ENCODE measurements at regions not wholly inside any gene's neighbourhood (a gene's known extent, or its start where the extent isn't known, plus 50 kb on each side); places are given as distances from the start of the nearest gene placed in this dataset.

DNA sequence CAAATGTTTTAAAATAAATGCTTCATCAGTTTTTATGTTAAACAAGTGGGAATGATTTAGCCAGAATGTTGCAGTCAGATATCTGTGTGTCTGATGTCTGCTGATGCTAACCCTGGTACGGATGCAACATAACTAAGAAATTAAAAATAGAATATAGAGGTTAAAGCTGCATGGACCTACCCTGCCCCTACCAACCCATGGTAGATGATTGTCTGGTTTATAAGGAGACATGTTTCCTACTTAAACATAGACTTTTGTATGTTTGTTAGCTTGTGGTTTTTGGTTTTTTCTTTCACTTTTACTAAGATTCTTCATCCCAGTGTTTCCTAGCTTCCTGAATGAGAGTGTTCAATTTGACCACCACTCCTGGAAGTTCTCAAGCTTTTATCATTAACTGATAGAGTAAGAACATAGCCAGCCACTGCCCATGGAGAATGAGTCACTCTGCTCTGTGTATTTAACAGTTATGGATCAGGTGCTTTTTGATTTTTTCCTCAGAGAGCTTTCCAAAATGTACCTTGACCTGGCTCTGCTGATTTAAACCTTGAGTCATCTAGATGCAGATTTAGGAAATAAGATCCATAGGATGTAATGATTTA is 70.7 kb upstream of the VEPH1 start:
- no peak for DNase-seq

DNA sequence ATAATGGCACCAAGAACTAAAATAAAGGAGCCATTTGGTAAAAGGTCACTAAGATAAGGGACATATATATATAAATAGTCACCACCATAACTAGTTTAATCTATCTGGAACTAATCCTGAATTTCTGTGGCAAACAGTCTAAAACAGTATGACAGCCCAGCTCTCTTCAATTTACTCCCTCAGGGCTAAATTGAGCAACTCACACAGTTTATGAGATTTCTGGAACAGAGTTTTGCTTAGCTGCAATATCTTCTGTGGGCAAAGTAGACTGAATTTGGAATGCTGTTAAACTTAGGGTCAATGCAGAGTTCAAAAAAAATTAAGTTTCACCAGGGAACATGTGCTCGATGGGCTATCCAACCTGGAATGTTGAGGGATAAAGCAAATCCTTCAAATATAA is 70.1 kb upstream of the VEPH1 start:
- DNase-seq, result no peak

DNA sequence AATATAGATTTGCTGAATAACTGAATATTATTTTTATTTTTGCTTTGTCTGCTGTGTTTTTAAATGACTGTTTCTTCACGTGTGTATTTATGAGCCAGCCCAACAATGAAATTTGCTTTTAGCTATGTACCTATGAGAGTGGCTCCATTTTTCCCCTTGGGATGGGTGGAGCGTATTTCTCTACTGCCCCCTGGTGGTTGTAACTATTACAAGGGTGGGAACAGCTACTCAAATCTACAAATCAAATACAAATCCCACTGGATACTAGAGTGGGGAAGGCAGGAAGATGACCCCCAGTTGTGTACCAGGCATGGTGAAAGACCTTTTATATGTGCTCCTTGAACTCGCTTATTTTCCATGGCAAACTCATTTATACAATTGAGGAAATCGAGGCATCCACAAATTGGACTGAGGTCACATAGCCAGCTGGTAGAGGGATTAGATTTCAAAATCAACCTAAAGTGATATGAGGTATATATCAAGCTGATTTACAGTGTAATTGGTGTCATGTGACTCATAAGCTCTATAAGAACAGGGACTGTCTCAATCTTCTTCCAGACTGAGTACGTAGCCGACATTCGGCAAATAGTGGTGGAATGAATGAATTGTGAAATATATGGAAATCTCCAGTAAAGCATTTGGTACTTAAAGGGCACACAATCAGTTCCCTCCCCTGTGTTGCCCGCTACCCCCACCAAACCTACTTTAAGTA is 69.5 kb upstream of the VEPH1 start:
- peak; percentile 44 for DNase-seq

DNA sequence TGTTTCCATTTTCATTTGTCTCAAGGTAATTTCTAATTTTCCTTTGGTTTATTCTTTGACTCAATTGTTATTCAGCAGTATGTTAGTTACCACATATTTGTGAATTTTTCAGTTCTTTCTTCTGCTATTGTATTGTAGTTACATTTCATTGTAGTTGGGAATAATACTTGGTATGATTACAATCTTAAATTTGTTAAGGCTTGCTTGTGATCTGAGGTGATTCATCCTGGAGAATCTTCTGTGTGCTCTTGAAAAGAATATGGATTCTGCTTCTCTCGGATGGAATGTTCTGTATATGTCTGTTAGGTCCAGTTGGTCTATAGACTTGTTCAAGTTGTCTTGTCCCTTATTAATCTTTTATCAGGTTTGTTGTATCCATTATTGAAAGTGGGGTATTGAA is 63.4 kb upstream of the VEPH1 start:
- DNase-seq, result no peak

DNA sequence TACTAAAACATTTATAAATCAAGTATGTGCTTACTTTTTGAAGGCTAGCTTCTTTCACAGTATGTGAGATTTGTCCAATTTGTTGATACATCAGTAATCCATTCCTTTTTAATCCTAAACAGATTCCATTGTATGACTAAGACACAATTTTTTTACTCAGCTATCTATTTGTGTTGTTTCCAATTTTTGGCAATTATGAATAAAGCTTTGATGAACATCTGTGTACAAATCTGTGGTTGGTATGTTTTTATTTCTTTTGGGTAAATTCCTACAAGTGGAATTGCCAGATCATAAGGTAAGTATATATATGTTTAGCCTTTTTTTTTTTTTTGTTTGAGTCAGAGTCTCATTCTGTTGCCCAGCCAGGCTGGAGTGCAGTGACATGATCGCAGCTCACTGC is 56.2 kb upstream of the VEPH1 start:
- DNase-seq, result no peak
